ENCODE measurements at regions not wholly inside any gene's neighbourhood (a gene's known extent, or its start where the extent isn't known, plus 50 kb on each side); places are given as distances from the start of the nearest gene placed in this dataset.

DNA sequence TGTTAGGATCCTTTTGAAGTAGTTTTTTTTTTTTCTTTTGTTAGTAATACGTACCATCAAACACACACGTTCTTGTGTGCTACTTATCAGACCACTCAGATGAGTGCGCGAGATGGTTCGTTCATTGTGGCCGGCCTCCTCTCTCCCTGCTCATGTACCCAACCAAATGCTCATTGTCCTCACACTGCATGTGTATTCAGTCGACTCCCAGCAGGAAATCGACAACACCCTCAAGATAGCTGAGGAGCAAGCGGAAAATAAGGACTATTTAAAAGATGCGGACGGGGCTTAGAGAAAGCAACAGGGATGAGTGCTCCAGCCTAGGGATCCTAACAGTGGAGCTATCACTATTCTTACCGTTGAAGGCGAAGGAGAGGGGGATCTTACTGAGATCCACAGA is 72.9 kb upstream of the GUCY1A1 start:
- no peak for TF ChIP-seq CTCF (IDR thresholded peaks at IDR 0.05)
- no peak for TF ChIP-seq POLR2A (IDR thresholded peaks at IDR 0.05)
